ENCODE measurements at regions not wholly inside any gene's neighbourhood (a gene's known extent, or its start where the extent isn't known, plus 50 kb on each side); places are given as distances from the start of the nearest gene placed in this dataset.
"Not testable (repeated sequence)": the region's sequence is repeated elsewhere in the genome, so short reads cannot be mapped to it uniquely, and the experiment has no call there.

GRCh38 chr6:58171025-58171424 is 853.6 kb downstream of the PRIM2 start:
- TF ChIP-seq, protein P1, sequence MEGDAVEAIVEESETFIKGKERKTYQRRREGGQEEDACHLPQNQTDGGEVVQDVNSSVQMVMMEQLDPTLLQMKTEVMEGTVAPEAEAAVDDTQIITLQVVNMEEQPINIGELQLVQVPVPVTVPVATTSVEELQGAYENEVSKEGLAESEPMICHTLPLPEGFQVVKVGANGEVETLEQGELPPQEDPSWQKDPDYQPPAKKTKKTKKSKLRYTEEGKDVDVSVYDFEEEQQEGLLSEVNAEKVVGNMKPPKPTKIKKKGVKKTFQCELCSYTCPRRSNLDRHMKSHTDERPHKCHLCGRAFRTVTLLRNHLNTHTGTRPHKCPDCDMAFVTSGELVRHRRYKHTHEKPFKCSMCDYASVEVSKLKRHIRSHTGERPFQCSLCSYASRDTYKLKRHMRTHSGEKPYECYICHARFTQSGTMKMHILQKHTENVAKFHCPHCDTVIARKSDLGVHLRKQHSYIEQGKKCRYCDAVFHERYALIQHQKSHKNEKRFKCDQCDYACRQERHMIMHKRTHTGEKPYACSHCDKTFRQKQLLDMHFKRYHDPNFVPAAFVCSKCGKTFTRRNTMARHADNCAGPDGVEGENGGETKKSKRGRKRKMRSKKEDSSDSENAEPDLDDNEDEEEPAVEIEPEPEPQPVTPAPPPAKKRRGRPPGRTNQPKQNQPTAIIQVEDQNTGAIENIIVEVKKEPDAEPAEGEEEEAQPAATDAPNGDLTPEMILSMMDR (IDR thresholded peaks at IDR 0.05 in 2 of 3, conservative IDR thresholded peaks at IDR 0.05 in 1 of 3; ENCODE audit: borderline replicate concordance in 1 of 3, insufficient read depth in 1 of 3, low read depth in 2 of 3, low read length in 2 of 3), result not testable (repeated sequence)
- not testable (repeated sequence) for TF ChIP-seq ZNF274 (IDR thresholded peaks at IDR 0.05; ENCODE audit: low read depth, low read length); ZFX (IDR thresholded peaks at IDR 0.05); FOSL1 (IDR thresholded peaks at IDR 0.05; ENCODE audit: low read depth); POLR2A (IDR thresholded peaks at IDR 0.05; ENCODE audit: borderline replicate concordance, extremely low read depth, insufficient read depth, insufficient read length); POLR2AphosphoS5 (IDR thresholded peaks at IDR 0.05; ENCODE audit: low read depth, low read length); YY1 (IDR thresholded peaks at IDR 0.05; ENCODE audit: extremely low read depth, insufficient replicate concordance, low read depth, low read length); EZH2 (IDR thresholded peaks at IDR 0.05); JUND (IDR thresholded peaks at IDR 0.05); SP1 (IDR thresholded peaks at IDR 0.05; ENCODE audit: low read depth); EGR1 (IDR thresholded peaks at IDR 0.05; ENCODE audit: low read depth); TCF7L2 (IDR thresholded peaks at IDR 0.05; ENCODE audit: borderline replicate concordance, extremely low read depth, insufficient read depth, insufficient read length); EZH2phosphoT487 (IDR thresholded peaks at IDR 0.05; ENCODE audit: borderline replicate concordance)
- TF ChIP-seq, protein P2, sequence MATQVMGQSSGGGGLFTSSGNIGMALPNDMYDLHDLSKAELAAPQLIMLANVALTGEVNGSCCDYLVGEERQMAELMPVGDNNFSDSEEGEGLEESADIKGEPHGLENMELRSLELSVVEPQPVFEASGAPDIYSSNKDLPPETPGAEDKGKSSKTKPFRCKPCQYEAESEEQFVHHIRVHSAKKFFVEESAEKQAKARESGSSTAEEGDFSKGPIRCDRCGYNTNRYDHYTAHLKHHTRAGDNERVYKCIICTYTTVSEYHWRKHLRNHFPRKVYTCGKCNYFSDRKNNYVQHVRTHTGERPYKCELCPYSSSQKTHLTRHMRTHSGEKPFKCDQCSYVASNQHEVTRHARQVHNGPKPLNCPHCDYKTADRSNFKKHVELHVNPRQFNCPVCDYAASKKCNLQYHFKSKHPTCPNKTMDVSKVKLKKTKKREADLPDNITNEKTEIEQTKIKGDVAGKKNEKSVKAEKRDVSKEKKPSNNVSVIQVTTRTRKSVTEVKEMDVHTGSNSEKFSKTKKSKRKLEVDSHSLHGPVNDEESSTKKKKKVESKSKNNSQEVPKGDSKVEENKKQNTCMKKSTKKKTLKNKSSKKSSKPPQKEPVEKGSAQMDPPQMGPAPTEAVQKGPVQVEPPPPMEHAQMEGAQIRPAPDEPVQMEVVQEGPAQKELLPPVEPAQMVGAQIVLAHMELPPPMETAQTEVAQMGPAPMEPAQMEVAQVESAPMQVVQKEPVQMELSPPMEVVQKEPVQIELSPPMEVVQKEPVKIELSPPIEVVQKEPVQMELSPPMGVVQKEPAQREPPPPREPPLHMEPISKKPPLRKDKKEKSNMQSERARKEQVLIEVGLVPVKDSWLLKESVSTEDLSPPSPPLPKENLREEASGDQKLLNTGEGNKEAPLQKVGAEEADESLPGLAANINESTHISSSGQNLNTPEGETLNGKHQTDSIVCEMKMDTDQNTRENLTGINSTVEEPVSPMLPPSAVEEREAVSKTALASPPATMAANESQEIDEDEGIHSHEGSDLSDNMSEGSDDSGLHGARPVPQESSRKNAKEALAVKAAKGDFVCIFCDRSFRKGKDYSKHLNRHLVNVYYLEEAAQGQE (IDR thresholded peaks at IDR 0.05; ENCODE audit: low read depth), result not testable (repeated sequence)
